HCT116 (cell line): ENCODE measurements at regions not wholly inside any gene's neighbourhood (a gene's known extent, or its start where the extent isn't known, plus 50 kb on each side); places are given as distances from the start of the nearest gene placed in this dataset.

Source experiments
- ATAC-seq: fragments of 200-7000 bp; cut with Tn5 transposase; 2 replicates; pipeline ENCODE4 v1.9.1; 2020; ENCODE audit warnings: mild to moderate bottlenecking, moderate library complexity
- BruUV-seq: library from RNA; stranded (reverse); fragments of 400-500 nt; replicated peaks from 2 replicates; lab custom pipeline; 2021; lab: Mats Ljungman, UMichigan
- CTCF ChIA-PET: fragments of 300-600 bp; sonication (Branson Sonifier 250); formaldehyde crosslinking; loops from one replicate; lab custom pipeline; 2021; ENCODE audit warnings: antibody characterized with exemption; lab: Charles Lee
- POLR2A ChIA-PET: fragments of 300-600, 350-600 bp; sonication (Branson Sonifier 250); formaldehyde crosslinking; loops from one replicate; lab custom pipeline; 2021; ENCODE audit warnings: antibody characterized with exemption; lab: Charles Lee
- RAD21 ChIA-PET, 2 experiments: fragments of 300-600 bp; sonication (Branson Sonifier 250); formaldehyde crosslinking; loops; one replicate each; lab custom pipeline; 2023; ENCODE audit warnings: low total read pairs in 2 of 2; ENCODE audit not compliant: uncharacterized antibody in 2 of 2, unreplicated experiment in 2 of 2, low non-redundant PET in 1 of 2; lab: Charles Lee
- DNase-seq: peaks from one replicate; pipeline ENCODE4 v3.0.0-alpha.2; 2010; ENCODE audit warnings: low read depth, low spot score
- H2AFZ ChIP-seq: fragments of 200-600 bp; shearing (Covaris generic), sonication (generic); 2 replicates; pipeline ENCODE4 v1.6.1; 2017; ENCODE audit warnings: low read depth, mixed run types, mixed read lengths, antibody characterized with exemption, low read length; ENCODE audit not compliant: poor library complexity, severe bottlenecking
- H3K27ac ChIP-seq: 2 replicates; pipeline ENCODE4 v1.5.1; 2012; ENCODE audit warnings: low read depth, low read length
- H3K27me3 ChIP-seq: fragments of 200-600 bp; sonication (generic); 2 replicates; pipeline ENCODE4 v1.6.1; 2016; ENCODE audit warnings: mixed run types, low read length, mixed read lengths; ENCODE audit not compliant: insufficient read depth
- H3K36me3 ChIP-seq, 2 experiments: fragments of 200-500 bp in 1 of 2; fragments of 200-600 bp in 1 of 2; sonication (Bioruptor generic) in 1 of 2; sonication (generic) in 1 of 2; 2 replicates each; pipeline versions ENCODE4 v1.5.1 to v1.6.1; 2014 to 2016; ENCODE audit warnings: low read length in 2 of 2, inconsistent platforms in 1 of 2, mixed read lengths in 1 of 2, mixed run types in 1 of 2; ENCODE audit not compliant: insufficient read depth in 2 of 2, control insufficient read depth in 1 of 2
- H3K4me1 ChIP-seq, 2 experiments: fragments of 200-600 bp in 1 of 2; sonication (generic) in 1 of 2; 2 replicates each; pipeline versions ENCODE4 v1.5.1 to v1.6.1; 2012 to 2017; ENCODE audit warnings: low read length in 2 of 2, inconsistent platforms in 1 of 2, mild to moderate bottlenecking in 1 of 2, mixed read lengths in 1 of 2, mixed run types in 1 of 2, moderate library complexity in 1 of 2; ENCODE audit not compliant: insufficient read depth in 2 of 2, control insufficient read depth in 1 of 2
- H3K4me2 ChIP-seq: fragments of 200-600 bp; sonication (generic); 2 replicates; pipeline ENCODE4 v1.6.1; 2017; ENCODE audit warnings: mixed run types, low read length, mixed read lengths
- H3K4me3 ChIP-seq, 2 experiments: fragments of 200-600 bp in 1 of 2; sonication (generic) in 1 of 2; replicated peaks in 1 of 2; 2 replicates each; pipeline ENCODE4 v1.5.1; 2011 to 2016; ENCODE audit warnings: low read length in 2 of 2, control low read depth in 1 of 2, low read depth in 1 of 2, mild to moderate bottlenecking in 1 of 2, mixed read lengths in 1 of 2, mixed run types in 1 of 2
- H3K79me2 ChIP-seq: fragments of 200-600 bp; sonication (generic); 2 replicates; pipeline ENCODE4 v1.6.1; 2017; ENCODE audit warnings: mild to moderate bottlenecking, mixed run types, low read length, moderate library complexity, mixed read lengths; ENCODE audit not compliant: insufficient read depth
- H3K9ac ChIP-seq: fragments of 200-600 bp; sonication (generic); 2 replicates; pipeline ENCODE4 v1.6.1; 2016; ENCODE audit warnings: low read length, mixed read lengths
- H3K9me2 ChIP-seq: fragments of 200-600 bp; sonication (generic), shearing (Covaris generic); 2 replicates; pipeline ENCODE4 v1.6.1; 2017; ENCODE audit warnings: mixed run types, mild to moderate bottlenecking, moderate library complexity; ENCODE audit not compliant: insufficient read depth
- H3K9me3 ChIP-seq, 2 experiments: fragments of 200-500 bp in 1 of 2; fragments of 200-600 bp in 1 of 2; sonication (Bioruptor generic) in 1 of 2; sonication (generic) in 1 of 2; 2 replicates each; pipeline ENCODE4 v1.6.1; 2014 to 2017; ENCODE audit warnings: low read length in 2 of 2, mixed read lengths in 2 of 2, inconsistent platforms in 1 of 2, low read depth in 1 of 2, mild to moderate bottlenecking in 1 of 2, mixed run types in 1 of 2, moderate library complexity in 1 of 2; ENCODE audit not compliant: control insufficient read depth in 1 of 2, insufficient read depth in 1 of 2
- H4K20me1 ChIP-seq: fragments of 200-600 bp; sonication (generic), shearing (Covaris generic); 2 replicates; pipeline ENCODE4 v1.6.1; 2017; ENCODE audit warnings: mixed run types, mild to moderate bottlenecking, moderate library complexity; ENCODE audit not compliant: insufficient read depth
- ATF3 ChIP-seq: IDR thresholded peaks from 2 replicates; pipeline ENCODE4 v1.6.1; 2012
- CBX3 ChIP-seq: IDR thresholded peaks from 2 replicates; pipeline ENCODE4 v1.6.1; 2012; ENCODE audit warnings: low read depth
- CTCF ChIP-seq, 3 experiments: fragments of 200-600 bp in 1 of 3; sonication (generic) in 1 of 3; IDR thresholded peaks in 2 of 3; conservative IDR thresholded peaks in 1 of 3; 2 replicates each; pipeline ENCODE4 v1.5.1; 2012 to 2017; ENCODE audit warnings: low read depth in 2 of 3, low read length in 2 of 3, antibody characterized with exemption in 1 of 3, borderline replicate concordance in 1 of 3, control low read depth in 1 of 3, mild to moderate bottlenecking in 1 of 3, mixed read lengths in 1 of 3, mixed run types in 1 of 3, moderate library complexity in 1 of 3; ENCODE audit not compliant: insufficient read depth in 1 of 3
- EGR1 ChIP-seq: IDR thresholded peaks from 2 replicates; pipeline ENCODE4 v1.6.1; 2012; ENCODE audit warnings: low read depth
- ELF1 ChIP-seq: IDR thresholded peaks from 2 replicates; pipeline ENCODE4 v1.6.1; 2012; ENCODE audit warnings: low read depth, borderline replicate concordance
- EZH2 ChIP-seq: fragments of 200-600 bp; sonication (generic); IDR thresholded peaks from 2 replicates; pipeline ENCODE4 v1.6.1; 2017; ENCODE audit warnings: antibody characterized with exemption, mixed run types
- EZH2phosphoT487 ChIP-seq: fragments of 200-600 bp; IDR thresholded peaks from 2 replicates; pipeline ENCODE4 v1.6.1; 2018; ENCODE audit warnings: antibody characterized with exemption, borderline replicate concordance
- JUND ChIP-seq: IDR thresholded peaks from 2 replicates; pipeline ENCODE4 v1.6.1; 2012
- POLR2A ChIP-seq: IDR thresholded peaks from 2 replicates; pipeline ENCODE4 v1.7.0; 2011; ENCODE audit warnings: borderline replicate concordance; ENCODE audit not compliant: insufficient read depth, insufficient read length; ENCODE audit errors: extremely low read depth
- SIN3A ChIP-seq: IDR thresholded peaks from 2 replicates; pipeline ENCODE4 v1.6.1; 2012; ENCODE audit warnings: low read depth
- ZBTB33 ChIP-seq: IDR thresholded peaks from 2 replicates; pipeline ENCODE4 v1.6.1; 2011; ENCODE audit warnings: mild to moderate bottlenecking, low read length, moderate library complexity; ENCODE audit not compliant: insufficient replicate concordance; ENCODE audit errors: extremely low read depth
- ZFX ChIP-seq: fragments of 450-650 bp; IDR thresholded peaks from 2 replicates; pipeline ENCODE4 v1.6.1; 2017
- intact Hi-C: fragments of 100-400 bp; cut with micrococcal nuclease; formaldehyde crosslinking; loops from 2 replicates; pipeline ENCODE4 v1.10.0; 2022

- Histone ChIP-seq H3K4me2 (no peak overlapping the region), H3K9ac (no peak overlapping the region), H3K9me3 (no peaks in the 10 kb centered on the region), H3K27ac (no peak overlapping the region), H4K20me1 (no peaks in the 10 kb centered on the region), H3K4me3 (no peak overlapping the region), H3K36me3 (no peaks in the 10 kb centered on the region), H3K79me2 (no peaks in the 10 kb centered on the region), H3K27me3 (no peaks in the 10 kb centered on the region), H3K4me1 (peaks cover 0 to 6% of the 10 kb centered on the region in 2 experiments; a peak in 1 of 4 replicates), H2AFZ (no peak overlapping the region), H3K9me2 (no peaks in the 10 kb centered on the region)
- DNase-seq (no peak), ATAC-seq (no peak)
- TF ChIP-seq SIN3A: no peak
- TF ChIP-seq CBX3: no peak
- intact Hi-C loops: no loop called here
- BruUV-seq: no TSS peak
- ChIA-PET CTCF (interaction anchor here (0.5 kb wide), 1 partner anchor 9 kb away, joined by 3 read pairs; no protein-coding TSS in a partner anchor), POLR2A (no interaction called here), RAD21 (no interaction called here)
Observed at GRCh38 chr3:8825153-8825825, 55.9 kb upstream of the OXTR start.

GRCh38 chr3:8824238-8824637, 54.8 kb upstream of the OXTR start:
- Histone ChIP-seq H3K9me3 (no peaks in the 10 kb centered on the region; a peak in 1 of 4 replicates), H3K9me2 (no peaks in the 10 kb centered on the region), H3K27ac (no peak overlapping the region), H3K4me2 (no peak overlapping the region), H3K4me3 (no peak overlapping the region), H3K4me1 (peaks cover 0 to 6% of the 10 kb centered on the region in 2 experiments; a peak in 1 of 4 replicates), H2AFZ (no peak overlapping the region), H3K79me2 (no peaks in the 10 kb centered on the region), H3K36me3 (no peaks in the 10 kb centered on the region), H4K20me1 (no peaks in the 10 kb centered on the region), H3K9ac (no peak overlapping the region), H3K27me3 (no peaks in the 10 kb centered on the region)
- ATAC-seq: no peak
- intact Hi-C loops: no loop called here
- ChIA-PET RAD21 (no interaction called here), POLR2A (no interaction called here), CTCF (no interaction called here)
- no peak for DNase-seq
- BruUV-seq: no TSS peak
- no peak for TF ChIP-seq CBX3
- TF ChIP-seq CTCF (IDR thresholded peaks at IDR 0.05 in 2 of 3, conservative IDR thresholded peaks at IDR 0.05 in 1 of 3; ENCODE audit: borderline replicate concordance in 1 of 3, insufficient read depth in 1 of 3, low read depth in 2 of 3, low read length in 2 of 3): no peak
- TF ChIP-seq EGR1: no peak
- no peak for TF ChIP-seq ZFX
- no peak for TF ChIP-seq EZH2phosphoT487
- TF ChIP-seq JUND: no peak
- TF ChIP-seq ATF3: no peak
- no peak for TF ChIP-seq ZBTB33
- no peak for TF ChIP-seq ELF1
- TF ChIP-seq EZH2: no peak
- no peak for TF ChIP-seq POLR2A
